ENCODE measurements at regions not wholly inside any gene's neighbourhood (a gene's known extent, or its start where the extent isn't known, plus 50 kb on each side); places are given as distances from the start of the nearest gene placed in this dataset.
"Not testable (repeated sequence)": the region's sequence is repeated elsewhere in the genome, so short reads cannot be mapped to it uniquely, and the experiment has no call there.

GRCh38 chr10:126722726-126723125 is 52.2 kb upstream of the C10orf90 start:
- no peak for DNase-seq (ENCODE audit: low read depth in 2 of 2)

GRCh38 chr10:126723226-126723625 is 52.7 kb upstream of the C10orf90 start:
- no peak for DNase-seq (ENCODE audit: low read depth in 2 of 2)

GRCh38 chr10:126729314-126729870 is 58.9 kb upstream of the C10orf90 start:
- no peak for DNase-seq (ENCODE audit: low read depth in 2 of 2)

GRCh38 chr10:126730856-126731609 is 60.5 kb upstream of the C10orf90 start:
- no peak for DNase-seq (ENCODE audit: low read depth in 2 of 2)

GRCh38 chr10:126731610-126731990 is 61.1 kb upstream of the C10orf90 start:
- DNase-seq (ENCODE audit: low read depth in 2 of 2) = no peak

- no peak for DNase-seq (ENCODE audit: low read depth in 2 of 2)
These were observed 61.8 kb upstream of the C10orf90 start for GRCh38 chr10:126732308-126732707.

- no peak for DNase-seq (ENCODE audit: low read depth in 2 of 2)
These were observed 62.4 kb upstream of the C10orf90 start for GRCh38 chr10:126732868-126733267.

- no peak for DNase-seq (ENCODE audit: low read depth in 2 of 2)
These were observed 63.5 kb upstream of the C10orf90 start for GRCh38 chr10:126734015-126734414.

GRCh38 chr10:126734967-126735366 is 64.5 kb upstream of the C10orf90 start:
- DNase-seq (ENCODE audit: low read depth in 2 of 2) = no peak

GRCh38 chr10:126736142-126736541 is 65.6 kb upstream of the C10orf90 start:
- no peak for DNase-seq (ENCODE audit: low read depth in 2 of 2)

- DNase-seq (ENCODE audit: low read depth in 2 of 2) = no peak
These were observed 66.2 kb upstream of the C10orf90 start for GRCh38 chr10:126736727-126737126.

GRCh38 chr10:126738001-126738400 is 67.5 kb upstream of the C10orf90 start:
- DNase-seq (ENCODE audit: low read depth in 2 of 2) = no peak

- DNase-seq (ENCODE audit: low read depth in 2 of 2) = no peak
These were observed 74.1 kb upstream of the C10orf90 start for GRCh38 chr10:126744571-126744970.

- DNase-seq (ENCODE audit: low read depth in 2 of 2) = peak; percentile 78 to 83
These were observed 78.6 kb upstream of the C10orf90 start for GRCh38 chr10:126749015-126749655.

GRCh38 chr10:126754966-126755365 is 84.5 kb upstream of the C10orf90 start:
- no peak for DNase-seq (ENCODE audit: low read depth in 2 of 2)

GRCh38 chr10:126758867-126759266 is 88.4 kb upstream of the C10orf90 start:
- no peak for DNase-seq (ENCODE audit: low read depth in 2 of 2)

- no peak for DNase-seq (ENCODE audit: low read depth in 2 of 2)
These were observed 89.0 kb upstream of the C10orf90 start for GRCh38 chr10:126759531-126759930.

GRCh38 chr10:126766646-126767045 is 96.2 kb upstream of the C10orf90 start:
- DNase-seq (ENCODE audit: low read depth in 2 of 2) = not testable (repeated sequence)

- DNase-seq (ENCODE audit: low read depth in 2 of 2) = no peak
These were observed 100.3 kb upstream of the C10orf90 start for GRCh38 chr10:126770809-126771208.

GRCh38 chr10:126776168-126776567 is 105.7 kb upstream of the C10orf90 start:
- no peak for DNase-seq (ENCODE audit: low read depth in 2 of 2)

- no peak for DNase-seq (ENCODE audit: low read depth in 2 of 2)
These were observed 107.2 kb upstream of the C10orf90 start for GRCh38 chr10:126777714-126778113.

- no peak for DNase-seq (ENCODE audit: low read depth in 2 of 2)
These were observed 111.1 kb upstream of the C10orf90 start for GRCh38 chr10:126781450-126782216.
